GM18498 (cell line): ENCODE measurements at regions not wholly inside any gene's neighbourhood (a gene's known extent, or its start where the extent isn't known, plus 50 kb on each side); places are given as distances from the start of the nearest gene placed in this dataset.
"Not testable (repeated sequence)": the region's sequence is repeated elsewhere in the genome, so short reads cannot be mapped to it uniquely, and the experiment has no call there.

ENCODE experiments used
- ATAC-seq: cut with Tn5 transposase; IDR thresholded peaks from one replicate; pipeline ENCODE4 v1.9.1; 2021; ENCODE audit warnings: mild to moderate bottlenecking, moderate library complexity; ENCODE audit not compliant: unreplicated experiment

DNA sequence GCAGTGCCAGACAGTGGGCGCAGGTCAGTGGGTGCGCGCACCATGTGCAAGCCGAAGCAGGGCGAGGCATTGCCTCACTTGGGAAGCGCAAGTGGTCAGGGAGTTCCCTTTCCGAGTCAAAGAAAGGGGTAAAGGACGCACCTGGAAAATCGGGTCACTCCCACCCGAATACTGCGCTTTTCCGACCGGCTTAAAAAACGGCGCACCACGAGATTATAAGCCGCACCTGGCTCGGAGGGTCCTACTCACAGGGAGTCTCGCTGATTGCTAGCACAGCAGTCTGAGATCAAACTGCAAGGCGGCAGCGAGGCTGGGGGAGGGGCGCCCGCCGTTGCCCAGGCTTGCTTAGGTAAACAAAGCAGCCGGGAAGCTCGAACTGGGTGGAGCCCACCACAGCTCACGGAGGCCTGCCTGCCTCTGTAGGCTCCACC lies 77.9 kb downstream of the NR4A2 start:
- ATAC-seq: not testable (repeated sequence)

DNA sequence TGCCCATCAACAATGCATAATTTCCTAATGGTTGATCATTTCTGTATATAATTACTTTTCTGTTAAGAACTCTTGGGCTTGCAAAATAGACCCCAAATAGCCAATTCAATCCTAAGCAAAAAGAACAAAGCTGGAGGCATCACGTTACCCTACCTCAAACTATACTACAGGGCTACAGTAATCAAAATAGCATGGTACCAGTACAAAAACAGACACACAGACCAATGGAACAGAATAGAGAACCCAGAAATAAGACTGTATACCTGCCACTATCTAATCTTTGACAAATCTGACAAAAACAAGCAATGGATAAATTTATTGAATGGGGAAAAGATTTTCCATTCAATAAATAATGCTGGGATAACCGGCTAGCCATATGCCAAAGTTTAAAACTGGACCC lies 78.8 kb downstream of the NR4A2 start:
- ATAC-seq: no peak

DNA sequence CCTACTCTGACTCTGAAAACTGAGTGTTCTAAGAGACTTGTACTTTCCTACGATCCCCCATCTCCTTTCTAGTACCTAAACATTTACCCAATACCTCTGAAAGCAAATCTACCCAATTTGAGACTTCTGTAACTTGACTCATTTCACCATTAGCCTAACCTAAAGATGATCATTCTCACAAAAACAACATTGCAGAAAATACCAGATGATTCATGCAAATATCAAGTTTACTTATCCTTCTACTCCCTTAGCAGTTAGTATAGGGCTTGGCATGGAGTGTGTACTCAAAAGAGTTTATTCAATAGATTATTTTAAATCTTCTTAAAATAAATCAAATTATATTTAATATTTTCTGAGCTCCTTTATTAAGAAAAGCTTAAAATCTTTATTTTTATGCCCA lies 89.6 kb downstream of the NR4A2 start:
- no peak for ATAC-seq

DNA sequence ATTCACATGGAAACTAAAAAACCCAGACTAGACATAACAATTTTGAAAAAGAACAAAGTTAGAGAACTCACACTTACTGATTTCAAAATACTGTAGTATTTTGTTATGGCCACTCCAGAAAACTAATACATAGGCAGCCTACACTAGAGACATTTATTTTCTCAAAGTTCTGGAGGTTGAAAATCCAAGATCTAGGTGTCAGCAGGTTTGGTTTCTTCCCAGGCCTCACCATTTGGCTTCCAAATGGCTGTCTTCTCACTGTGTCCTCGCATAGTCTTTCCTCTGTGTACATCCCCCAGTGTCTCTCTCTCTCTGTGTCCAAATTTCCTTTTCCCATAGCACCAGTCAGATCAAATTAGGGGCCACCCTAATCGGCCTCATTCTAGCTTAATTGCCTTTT lies 95.0 kb downstream of the NR4A2 start:
- ATAC-seq: no peak

DNA sequence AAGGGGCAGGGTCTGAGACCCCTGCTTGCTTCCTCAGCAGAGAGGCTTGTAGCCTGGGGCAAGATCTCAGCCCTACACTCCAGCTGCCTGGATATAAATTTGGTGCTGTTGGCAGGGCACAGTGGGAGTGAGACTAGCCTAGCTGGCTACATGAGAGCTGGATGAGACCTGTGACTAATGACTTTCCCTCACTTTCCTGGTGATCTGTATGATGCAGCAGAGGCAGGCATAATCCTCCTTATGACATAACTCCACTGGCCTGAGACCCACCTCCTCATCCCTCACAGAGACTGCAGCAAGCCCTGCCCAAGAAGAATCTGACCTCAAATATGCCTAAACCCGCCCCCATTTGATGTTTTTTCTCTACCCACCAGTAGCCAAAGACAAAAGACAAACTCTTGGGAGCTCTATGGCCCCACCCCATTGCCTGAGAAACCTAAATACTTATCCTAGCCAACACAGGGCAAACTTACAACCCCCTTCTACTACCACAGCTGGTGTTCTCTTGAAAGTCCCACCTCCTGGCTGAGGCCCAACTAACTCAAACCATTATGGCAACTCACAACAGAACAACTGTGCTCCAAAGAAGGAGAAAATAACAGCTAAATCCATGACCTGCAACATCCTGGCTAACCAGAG lies 102.7 kb downstream of the NR4A2 start:
- no peak for ATAC-seq

DNA sequence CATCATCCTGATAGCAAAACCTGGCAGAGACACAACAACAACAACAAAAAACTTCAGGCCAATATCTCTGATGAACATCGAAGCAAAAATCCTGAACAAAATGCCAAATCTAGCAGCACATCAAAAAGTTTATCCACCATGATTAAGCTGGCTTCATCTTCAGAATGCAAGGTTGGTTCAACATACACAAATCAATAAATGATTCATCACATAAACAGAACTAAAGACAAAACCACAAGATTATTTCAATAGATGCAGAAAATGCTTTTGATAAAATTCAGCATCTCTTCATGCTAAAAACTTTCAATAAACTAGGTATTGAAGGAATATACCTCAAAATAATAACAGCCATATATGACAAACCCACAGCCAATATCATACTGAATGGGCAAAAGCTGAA lies 109.2 kb downstream of the NR4A2 start:
- ATAC-seq: not testable (repeated sequence)

DNA sequence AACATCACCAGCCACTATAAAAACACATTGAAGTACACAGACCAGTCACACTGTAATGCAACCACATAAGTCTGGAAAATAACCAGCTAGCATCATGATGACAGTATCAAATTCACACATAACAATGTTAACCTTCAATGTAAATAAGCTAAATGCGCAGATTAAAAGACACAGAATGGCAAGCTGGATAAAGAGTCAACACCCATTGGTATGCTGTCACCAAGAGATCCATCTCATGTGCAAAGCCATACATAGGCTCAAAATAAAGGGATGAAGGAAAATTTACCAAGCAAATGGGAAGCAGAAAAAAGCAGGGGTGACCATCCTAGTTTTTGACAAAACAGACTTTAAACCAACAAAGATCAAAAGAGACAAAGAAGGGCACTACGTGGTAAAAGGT lies 110.8 kb downstream of the NR4A2 start:
- no peak for ATAC-seq

DNA sequence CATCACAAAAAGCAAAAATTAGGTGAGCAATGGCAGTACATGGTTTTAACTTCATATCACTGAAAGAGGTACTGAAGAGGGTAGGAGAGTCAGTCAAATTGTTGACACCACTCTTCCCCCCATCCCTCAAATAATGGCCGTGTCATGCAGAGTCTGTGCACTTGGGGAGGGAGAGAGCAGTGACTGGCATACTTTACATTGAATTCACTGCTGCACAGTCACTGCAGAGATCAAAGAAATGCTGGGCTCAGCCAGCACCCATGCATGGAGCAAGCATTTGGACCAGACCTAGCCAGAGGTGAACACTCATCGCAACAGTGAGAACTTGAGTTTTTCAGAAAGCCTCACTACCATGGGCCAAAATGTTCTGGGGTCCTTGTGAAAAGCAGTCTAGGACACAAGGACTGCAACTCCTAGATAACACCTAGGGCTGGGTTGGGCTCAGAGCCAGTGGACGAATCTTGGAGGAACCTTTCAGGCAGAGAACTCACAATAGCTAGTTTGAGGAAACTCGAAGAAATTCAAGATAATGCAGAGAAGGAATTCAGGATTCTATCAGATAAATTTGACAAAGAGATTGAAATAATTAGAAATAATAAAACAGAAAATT lies 112.9 kb downstream of the NR4A2 start:
- no peak for ATAC-seq

DNA sequence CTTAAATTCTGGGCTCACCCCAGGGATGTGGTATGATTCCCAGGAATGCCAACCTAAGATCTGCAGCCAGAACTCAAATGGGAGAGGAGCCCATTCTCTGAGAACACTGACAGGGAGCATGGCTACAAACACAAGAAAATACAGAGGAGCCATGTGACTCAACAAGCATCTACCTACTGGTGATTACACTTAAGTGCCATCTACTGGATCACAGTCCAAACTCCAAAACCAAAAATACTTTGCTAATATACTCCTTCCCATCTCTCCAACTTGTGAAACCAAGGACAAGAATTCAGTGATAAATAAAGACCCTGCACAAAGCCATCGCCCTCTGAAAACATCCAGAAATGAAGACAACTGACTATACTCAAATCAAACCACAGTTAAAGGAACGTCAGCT lies 116.9 kb downstream of the NR4A2 start:
- no peak for ATAC-seq

DNA sequence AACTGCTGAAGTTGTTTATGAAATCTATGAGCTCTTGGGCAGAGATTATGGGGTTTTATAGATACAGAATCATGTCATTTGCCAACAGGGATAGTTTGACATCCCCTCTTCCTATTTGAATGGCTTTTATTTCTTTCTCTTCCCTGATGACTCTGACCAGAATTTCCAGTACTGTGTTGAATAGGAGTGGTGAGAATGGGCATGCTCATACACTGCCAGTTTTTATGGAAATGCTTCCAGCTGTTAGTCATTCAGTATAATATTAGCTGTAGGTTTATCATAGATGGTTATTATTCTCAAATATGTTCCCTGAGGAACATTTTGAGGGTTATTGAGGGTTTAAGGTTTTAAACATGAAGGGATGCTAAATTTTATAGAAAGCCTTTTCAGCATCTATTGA lies 121.2 kb downstream of the NR4A2 start:
- ATAC-seq: no peak

DNA sequence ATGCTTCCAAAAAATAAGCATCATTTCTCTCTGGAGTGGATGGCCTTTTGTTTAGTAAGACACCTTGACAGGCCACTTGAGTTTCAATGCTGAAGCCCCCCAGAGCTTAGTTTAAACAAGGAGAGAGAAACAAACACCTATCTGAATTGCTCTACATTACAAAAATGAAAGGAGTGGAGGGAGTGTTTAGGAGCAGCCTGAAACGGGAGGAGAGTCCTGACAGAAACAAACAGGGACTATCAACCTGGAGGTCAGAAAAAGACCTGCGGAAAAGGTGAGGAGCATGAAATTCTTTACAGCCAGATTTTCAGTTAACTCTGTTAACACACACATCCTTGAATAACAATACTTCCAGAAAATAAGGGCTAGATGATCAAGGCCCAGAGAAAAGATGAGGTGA lies 126.2 kb downstream of the NR4A2 start:
- ATAC-seq: no peak

DNA sequence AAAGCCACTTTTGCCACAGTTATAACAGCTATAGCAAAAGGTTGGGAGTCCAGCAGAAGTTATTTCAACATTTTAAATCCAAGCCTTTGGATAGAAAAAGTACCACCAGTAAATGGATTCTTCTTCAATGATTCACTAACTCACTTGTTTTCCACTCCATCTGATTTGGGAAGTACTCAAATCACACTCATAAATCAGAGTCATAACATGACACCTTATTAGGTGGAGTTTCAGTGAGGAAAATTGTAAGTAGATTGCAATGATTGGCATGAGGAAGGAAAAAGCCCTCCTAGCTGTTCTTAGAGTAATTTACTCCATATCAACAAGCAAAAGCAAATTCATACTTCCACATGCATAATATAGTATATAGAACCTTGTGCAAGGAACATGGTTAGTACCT lies 132.9 kb downstream of the NR4A2 start:
- ATAC-seq: no peak

DNA sequence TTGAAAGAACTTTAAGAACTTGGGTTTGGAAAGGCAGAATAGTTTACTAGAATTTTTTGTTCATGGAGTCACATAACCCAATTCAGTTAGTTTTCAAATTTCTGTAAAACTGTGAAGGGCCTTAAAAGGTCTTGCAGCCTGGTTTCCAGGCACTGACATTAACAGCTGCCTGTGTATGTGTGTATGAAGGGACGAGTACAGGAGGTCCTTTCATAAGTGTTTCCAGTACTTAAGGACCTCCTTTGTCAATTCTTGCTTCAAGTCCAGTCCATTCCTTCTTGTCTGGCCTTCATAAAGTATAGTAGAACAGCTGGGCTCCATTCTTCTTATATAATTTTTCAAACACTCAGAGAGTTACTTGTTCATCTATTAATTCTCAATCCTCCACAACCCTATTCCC lies 136.5 kb downstream of the NR4A2 start:
- no peak for ATAC-seq

DNA sequence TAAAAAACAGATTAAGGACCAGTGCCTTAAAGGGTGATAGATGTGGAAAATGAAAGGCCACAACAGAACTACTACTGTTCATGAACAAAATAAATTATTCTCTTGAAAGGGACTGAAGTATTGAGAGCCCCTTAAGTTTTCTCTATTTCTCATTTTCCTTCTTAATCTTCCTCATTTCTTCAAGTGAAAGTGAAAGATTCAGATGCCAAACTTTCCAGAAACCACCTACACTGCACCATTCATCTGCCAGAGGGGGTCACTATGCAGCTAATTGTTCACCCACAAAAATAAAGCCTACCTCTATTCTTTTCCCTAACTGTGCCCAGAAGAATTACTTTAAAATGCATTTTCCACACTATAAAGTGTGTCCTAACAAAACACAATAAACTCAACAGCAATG lies 140.1 kb downstream of the NR4A2 start:
- no peak for ATAC-seq

DNA sequence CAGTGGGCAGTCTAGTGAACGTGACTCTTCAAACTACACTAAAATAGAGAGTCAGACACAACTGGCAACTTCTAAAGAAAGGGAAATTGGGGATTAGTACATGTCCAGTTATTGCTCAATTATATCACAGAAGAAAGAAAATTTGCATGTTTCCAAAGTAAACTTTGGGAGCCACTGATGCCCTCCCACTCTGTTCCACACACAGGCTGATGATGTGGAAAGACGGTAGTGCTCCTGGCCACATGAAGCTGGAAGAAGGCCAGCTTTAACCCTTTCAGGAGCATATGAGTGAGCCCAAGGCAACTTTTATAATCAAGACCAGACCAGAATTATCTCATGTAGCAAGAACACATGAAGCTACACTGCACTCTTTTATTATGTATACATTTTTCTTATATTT lies 141.0 kb downstream of the NR4A2 start:
- no peak for ATAC-seq

DNA sequence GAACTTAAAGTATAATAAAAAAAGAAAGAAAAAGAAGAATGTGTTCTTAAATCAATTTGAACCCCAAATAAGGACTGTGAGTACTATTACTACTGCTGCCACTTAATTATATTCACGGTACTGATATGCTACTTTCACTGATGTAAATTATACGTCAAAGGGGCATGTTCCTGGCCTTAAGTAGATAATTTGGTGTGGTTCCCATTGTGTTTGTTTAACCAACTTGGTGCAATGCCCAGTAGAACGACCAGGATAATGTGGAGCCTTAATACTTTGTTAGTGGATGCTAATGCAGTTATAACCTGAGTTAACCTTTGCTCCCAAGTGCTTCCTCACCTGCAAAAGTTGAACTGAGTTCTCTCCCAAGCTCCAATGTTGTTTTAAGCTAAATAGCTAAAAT lies 142.0 kb downstream of the NR4A2 start:
- no peak for ATAC-seq

DNA sequence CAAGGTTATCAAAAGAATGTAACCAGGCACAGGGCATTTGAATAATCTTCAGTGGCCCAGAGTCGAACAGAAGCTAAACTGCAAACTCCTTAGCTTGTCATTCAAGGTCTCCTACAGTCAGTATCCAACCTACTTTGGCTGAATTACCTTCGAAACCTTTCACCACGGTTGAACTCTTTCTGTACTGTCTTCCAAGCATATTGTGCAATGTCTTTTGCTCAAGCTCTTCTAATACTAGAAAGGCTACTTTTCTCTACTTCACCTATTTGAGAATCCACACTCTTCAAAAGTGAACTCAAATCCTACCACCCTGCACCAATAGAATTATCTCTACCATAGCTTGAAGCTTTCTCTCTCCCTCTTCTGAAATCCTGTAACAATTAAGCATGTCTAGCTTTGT lies 142.9 kb downstream of the NR4A2 start:
- ATAC-seq: no peak

DNA sequence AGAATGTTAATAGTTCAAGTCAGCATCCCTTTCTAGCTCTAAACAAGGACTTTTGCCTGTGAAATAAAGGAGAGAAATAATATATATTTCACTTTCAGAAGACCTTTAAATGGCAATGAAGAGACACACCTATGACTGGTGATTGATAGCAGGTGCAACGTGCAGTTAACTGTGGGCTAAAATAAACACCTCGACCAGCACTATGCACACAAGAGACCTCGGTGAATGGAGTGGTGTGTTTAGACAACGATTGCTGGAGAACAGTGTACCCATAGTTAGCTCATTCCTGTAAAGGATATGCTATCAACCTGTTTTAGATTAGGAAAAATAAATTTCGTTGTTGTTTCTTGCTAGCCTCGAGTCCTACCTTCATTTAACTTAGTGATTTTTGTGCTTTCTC lies 143.4 kb downstream of the NR4A2 start:
- ATAC-seq: no peak

DNA sequence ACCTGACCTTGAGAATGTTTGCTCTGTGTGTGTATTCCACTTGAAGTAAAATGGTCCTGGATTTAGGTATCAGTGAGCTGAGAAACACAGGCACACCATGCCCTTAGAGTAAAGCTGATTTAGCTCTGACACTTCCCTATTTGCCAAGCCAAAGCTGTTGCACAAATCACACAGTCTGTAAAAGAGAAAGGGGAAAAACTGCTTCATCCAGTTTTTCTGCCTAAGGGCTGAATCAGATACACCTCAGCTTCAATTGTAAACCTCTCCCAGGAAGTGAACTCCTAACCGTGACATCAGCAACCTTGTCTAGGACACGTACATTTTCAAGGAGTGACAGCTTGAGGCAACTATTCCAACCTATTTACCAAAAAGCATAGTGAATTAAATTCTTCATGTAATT lies 150.4 kb downstream of the NR4A2 start:
- ATAC-seq: no peak

DNA sequence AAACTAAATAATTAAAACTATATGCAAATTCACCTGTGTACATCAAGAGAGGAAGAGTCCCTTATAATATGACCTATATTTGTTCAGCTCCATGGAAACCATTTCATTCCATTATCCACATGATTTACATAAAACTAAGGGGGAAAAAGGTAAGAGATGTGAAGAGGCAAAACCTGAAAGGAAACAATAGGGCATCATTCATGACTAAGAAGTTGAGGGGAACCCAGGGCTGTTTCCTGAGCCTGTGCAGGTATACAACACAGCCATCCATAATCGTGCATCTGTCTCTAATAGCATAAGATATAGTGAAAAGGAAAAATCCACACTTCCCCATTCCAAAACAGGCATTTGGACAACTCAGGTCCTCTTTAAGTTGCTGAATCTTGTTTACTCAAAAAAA lies 151.3 kb downstream of the NR4A2 start:
- no peak for ATAC-seq

DNA sequence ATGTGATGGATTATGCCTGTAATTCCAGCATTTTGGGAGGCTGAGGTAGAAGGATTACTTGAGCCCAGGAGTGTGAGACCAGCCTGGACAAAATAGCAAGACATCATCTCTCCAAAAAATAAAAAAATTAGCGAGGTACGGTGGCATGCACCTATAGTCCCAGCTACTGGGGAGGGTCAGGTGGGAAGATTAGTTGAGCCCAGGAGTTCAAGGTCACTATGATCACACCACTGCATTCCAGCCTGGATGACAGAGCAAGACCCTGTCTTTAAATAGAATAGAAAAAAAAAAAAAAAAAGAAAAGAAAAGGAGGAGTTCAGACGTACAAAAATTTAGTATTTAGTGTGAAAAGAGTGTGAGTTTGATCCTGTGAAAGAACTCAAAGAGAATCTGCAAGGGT lies 154.9 kb downstream of the NR4A2 start:
- ATAC-seq: no peak

DNA sequence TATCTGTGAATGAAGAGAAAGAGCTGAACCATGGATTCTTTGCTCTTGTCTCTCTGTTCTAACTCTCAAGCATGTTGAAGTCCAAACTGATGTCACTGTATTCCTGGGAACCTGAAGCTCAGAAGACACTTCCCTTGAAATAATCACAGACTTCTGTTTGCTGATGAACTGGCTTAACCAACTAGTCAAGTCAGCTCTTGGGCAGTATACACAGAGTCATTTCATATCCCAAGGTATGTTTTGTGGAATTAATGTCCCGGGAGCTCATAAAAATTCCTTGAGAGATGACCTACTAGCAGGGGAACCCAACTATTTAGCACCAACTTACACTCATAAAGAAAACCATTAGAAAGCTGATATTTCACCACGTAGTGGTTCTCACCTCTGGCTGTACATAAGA lies 156.6 kb downstream of the NR4A2 start:
- ATAC-seq: no peak

DNA sequence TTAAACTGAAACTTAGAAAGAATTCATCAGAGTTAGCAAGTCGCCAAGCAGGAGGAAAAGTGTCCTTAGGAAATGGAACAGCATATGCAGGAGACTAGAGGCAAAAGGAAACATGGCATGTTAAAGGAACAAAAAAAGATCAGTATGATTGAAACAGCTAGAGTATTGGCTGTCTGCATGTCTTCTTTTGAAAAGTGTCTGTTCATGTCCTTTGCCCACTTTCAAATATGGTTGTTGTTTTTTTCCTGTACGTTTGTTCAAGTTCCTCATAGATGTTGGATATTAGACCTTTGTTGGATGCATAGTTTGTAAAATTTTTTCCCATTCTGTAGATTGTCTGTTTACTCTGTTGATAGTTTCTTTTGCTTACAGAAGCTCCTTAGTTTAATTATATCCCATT lies 161.6 kb downstream of the NR4A2 start:
- no peak for ATAC-seq
